SK-N-SH (cell line): ENCODE measurements at regions not wholly inside any gene's neighbourhood (a gene's known extent, or its start where the extent isn't known, plus 50 kb on each side); places are given as distances from the start of the nearest gene placed in this dataset.

Experiments used
- CTCF ChIA-PET: fragments of 300-600, 350-600 bp; formaldehyde crosslinking; extraction: SDS; loops from one replicate; lab custom pipeline; 2021; lab: Yijun Ruan, JAX
- POLR2A ChIA-PET: fragments of 350-600 bp; sonication (Branson Sonifier 250); formaldehyde crosslinking; extraction: SDS; loops from one replicate; lab custom pipeline; 2020; ENCODE audit warnings: antibody characterized with exemption, inconsistent platforms; lab: Yijun Ruan, JAX
- DNase-seq: peaks from one replicate; pipeline ENCODE4 v3.0.0; 2012
- H2AFZ ChIP-seq: fragments of 200-600 bp; sonication (generic); 2 replicates; pipeline ENCODE4 v1.8.1; 2016; ENCODE audit warnings: antibody characterized with exemption, mild to moderate bottlenecking, low read depth
- H3F3A ChIP-seq: fragments of 200-600 bp; sonication (generic); replicated peaks from 2 replicates; pipeline ENCODE3; 2016; ENCODE audit warnings: antibody characterized with exemption, mild to moderate bottlenecking; ENCODE audit not compliant: insufficient read depth
- H3K27ac ChIP-seq, 2 experiments: fragments of 200-500 bp in 1 of 2; fragments of 200-600 bp in 1 of 2; sonication (Bioruptor generic) in 1 of 2; sonication (generic), shearing (Covaris generic) in 1 of 2; 2 replicates each; pipeline versions ENCODE4 v1.5.1 to v1.6.1; 2014 to 2016; ENCODE audit warnings: low read depth in 2 of 2, inconsistent platforms in 1 of 2, low read length in 1 of 2, mild to moderate bottlenecking in 1 of 2, mixed read lengths in 1 of 2
- H3K27me3 ChIP-seq: fragments of 200-600 bp; sonication (generic), shearing (Covaris generic); 2 replicates; pipeline ENCODE4 v1.6.1; 2016; ENCODE audit warnings: mixed run types; ENCODE audit not compliant: insufficient read depth
- H3K36me3 ChIP-seq, 2 experiments: fragments of 200-500 bp in 1 of 2; fragments of 200-600 bp in 1 of 2; sonication (Bioruptor generic) in 1 of 2; sonication (generic) in 1 of 2; replicated peaks in 1 of 2; 2 replicates each; pipeline versions ENCODE3 to v1.5.1; 2014 to 2016; ENCODE audit warnings: low read length in 1 of 2, mild to moderate bottlenecking in 1 of 2; ENCODE audit not compliant: insufficient read depth in 2 of 2, control insufficient read depth in 1 of 2
- H3K4me1 ChIP-seq, 2 experiments: fragments of 200-500 bp in 1 of 2; fragments of 200-600 bp in 1 of 2; sonication (Bioruptor generic) in 1 of 2; sonication (generic), shearing (Covaris generic) in 1 of 2; 2 replicates each; pipeline versions ENCODE4 v1.5.1 to v1.6.1; 2014 to 2016; ENCODE audit warnings: low read depth in 1 of 2, low read length in 1 of 2, mixed run types in 1 of 2; ENCODE audit not compliant: insufficient read depth in 2 of 2, control insufficient read depth in 1 of 2
- H3K4me2 ChIP-seq: fragments of 200-600 bp; sonication (generic), shearing (Covaris generic); 2 replicates; pipeline ENCODE4 v1.6.1; 2017; ENCODE audit warnings: mixed run types
- H3K4me3 ChIP-seq, 2 experiments: fragments of 200-500 bp in 1 of 2; fragments of 200-600 bp in 1 of 2; sonication (Bioruptor generic) in 1 of 2; sonication (generic), shearing (Covaris generic) in 1 of 2; 2 replicates each; pipeline versions ENCODE4 v1.5.1 to v1.8.1; 2014 to 2016; ENCODE audit warnings: low read depth in 2 of 2, inconsistent platforms in 1 of 2, low read length in 1 of 2, mild to moderate bottlenecking in 1 of 2, mixed read lengths in 1 of 2, moderate library complexity in 1 of 2
- H3K79me2 ChIP-seq: fragments of 200-600 bp; sonication (generic); 2 replicates; pipeline ENCODE4 v1.8.1; 2017; ENCODE audit warnings: mild to moderate bottlenecking; ENCODE audit not compliant: insufficient read depth
- H3K9ac ChIP-seq: fragments of 200-600 bp; sonication (generic); 2 replicates; pipeline ENCODE4 v1.6.1; 2017; ENCODE audit warnings: mixed run types
- H3K9me2 ChIP-seq: fragments of 200-600 bp; sonication (generic); 2 replicates; pipeline ENCODE4 v1.6.1; 2017; ENCODE audit warnings: mixed run types
- H3K9me3 ChIP-seq: fragments of 200-600 bp; sonication (generic); 2 replicates; pipeline ENCODE4 v1.6.1; 2017; ENCODE audit warnings: mixed run types, mild to moderate bottlenecking, moderate library complexity
- H4K20me1 ChIP-seq: fragments of 200-600 bp; sonication (generic); 2 replicates; pipeline ENCODE4 v1.6.1; 2017; ENCODE audit warnings: mild to moderate bottlenecking, mixed run types; ENCODE audit not compliant: insufficient read depth
- CHD2 ChIP-seq: fragments of 150-350 bp; IDR thresholded peaks from 2 replicates; pipeline ENCODE4 v1.6.1; 2018; ENCODE audit warnings: low read length; ENCODE audit not compliant: partially characterized antibody
- ELF1 ChIP-seq: IDR thresholded peaks from 2 replicates; pipeline ENCODE4 v1.4.0; 2012
- EP300 ChIP-seq, 2 experiments: IDR thresholded peaks; 2 replicates each; pipeline versions ENCODE4 v1.4.0 to v1.6.1; 2012; ENCODE audit warnings: borderline replicate concordance in 1 of 2, low read depth in 1 of 2, low read length in 1 of 2
- EZH2phosphoT487 ChIP-seq: fragments of 200-600 bp; sonication (generic); IDR thresholded peaks from 2 replicates; pipeline ENCODE4 v1.6.1; 2017; ENCODE audit warnings: low read depth, mixed run types, mild to moderate bottlenecking, antibody characterized with exemption, moderate library complexity, borderline replicate concordance
- FOSL2 ChIP-seq: IDR thresholded peaks from 2 replicates; pipeline ENCODE4 v1.4.0; 2012; ENCODE audit warnings: low read depth, mild to moderate bottlenecking, moderate library complexity, borderline replicate concordance
- FOXJ3 ChIP-seq: sonication (generic); formaldehyde crosslinking; IDR thresholded peaks from 2 replicates; pipeline ENCODE4 v1.5.1; 2020; ENCODE audit warnings: mild to moderate bottlenecking, missing genetic modification reagents
- GABPA ChIP-seq: IDR thresholded peaks from 2 replicates; pipeline ENCODE4 v1.4.0; 2012; ENCODE audit warnings: low read depth, mild to moderate bottlenecking
- GATA2 ChIP-seq: sonication (generic); formaldehyde crosslinking; IDR thresholded peaks from 2 replicates; pipeline ENCODE4 v1.5.0; 2020; ENCODE audit warnings: mild to moderate bottlenecking, missing genetic modification reagents
- IRF3 ChIP-seq: fragments of 150-350 bp; IDR thresholded peaks from 2 replicates; pipeline ENCODE4 v1.6.1; 2016; ENCODE audit warnings: mild to moderate bottlenecking, low read depth, low read length
- MXI1 ChIP-seq: IDR thresholded peaks from 2 replicates; pipeline ENCODE4 v1.6.1; 2012; ENCODE audit warnings: mild to moderate bottlenecking, low read depth, low read length, improper control_type of control experiment
- NFIC ChIP-seq: IDR thresholded peaks from 2 replicates; pipeline ENCODE4 v1.4.0; 2012; ENCODE audit warnings: borderline replicate concordance
- POLR2AphosphoS5 ChIP-seq: IDR thresholded peaks from 2 replicates; pipeline ENCODE4 v1.6.1; 2012; ENCODE audit warnings: low read depth, low read length
- RAD21 ChIP-seq: IDR thresholded peaks from 2 replicates; pipeline ENCODE4 v1.6.1; 2012; ENCODE audit warnings: mild to moderate bottlenecking, low read length
- RFX5 ChIP-seq: IDR thresholded peaks from 2 replicates; pipeline ENCODE4 v1.6.1; 2012; ENCODE audit warnings: mild to moderate bottlenecking, improper control_type of control experiment, low read length
- SIN3A ChIP-seq: IDR thresholded peaks from 2 replicates; pipeline ENCODE4 v1.6.1; 2012; ENCODE audit warnings: low read depth, mild to moderate bottlenecking, low read length, moderate library complexity, borderline replicate concordance
- TAF1 ChIP-seq: IDR thresholded peaks from 2 replicates; pipeline ENCODE4 v1.6.1; 2012; ENCODE audit warnings: low read depth, mild to moderate bottlenecking, low read length, moderate library complexity, borderline replicate concordance
- TEAD4 ChIP-seq: IDR thresholded peaks from 2 replicates; pipeline ENCODE4 v1.4.0; 2012; ENCODE audit warnings: mild to moderate bottlenecking, borderline replicate concordance; ENCODE audit not compliant: insufficient read depth
- YY1 ChIP-seq: IDR thresholded peaks from 2 replicates; pipeline ENCODE4 v1.4.0; 2012; ENCODE audit warnings: low read depth, mild to moderate bottlenecking
- ZBTB33 ChIP-seq: IDR thresholded peaks from 2 replicates; pipeline ENCODE4 v1.4.0; 2012; ENCODE audit warnings: low read depth, borderline replicate concordance
- WGBS: methylation state at CpG from one replicate; pipeline ENCODE4 v1.1.6; 2017; ENCODE audit warnings: low lambda C conversion rate; 5-methylcytosine and 5-hydroxymethylcytosine counted together
- TF ChIP-seq, protein P1 (sequence below): IDR thresholded peaks from 2 replicates; pipeline ENCODE4 v1.4.0; 2012; ENCODE audit warnings: low read depth, borderline replicate concordance

DNA sequence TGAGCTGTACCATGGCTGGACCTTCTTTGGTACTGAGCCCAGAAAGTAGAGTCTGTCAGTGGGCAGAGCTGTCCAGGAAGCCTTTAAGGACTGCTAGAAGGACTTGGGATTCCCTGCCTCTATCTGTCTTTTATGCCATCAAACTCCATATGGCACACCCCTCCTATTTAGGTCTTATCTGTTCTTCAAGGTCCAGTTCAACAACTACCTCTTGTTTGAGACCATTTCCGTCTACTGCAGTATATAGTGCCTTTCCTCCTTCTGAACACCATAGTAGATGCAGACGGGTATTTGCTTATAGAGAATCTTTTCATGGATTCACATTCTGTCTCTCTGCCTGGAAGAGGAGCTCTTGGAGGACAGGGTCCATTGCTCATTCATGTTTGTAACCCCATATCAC lies 146.1 kb upstream of the IL1RAPL2 start:
- Histone ChIP-seq H3K4me2 (no peak overlapping the region), H3F3A (no peaks in the 10 kb centered on the region), H3K9me3 (no peaks in the 10 kb centered on the region), H2AFZ (no peak overlapping the region), H3K9ac (no peak overlapping the region), H3K36me3 (no peaks in the 10 kb centered on the region), H3K9me2 (no peaks in the 10 kb centered on the region), H3K4me1 (no peaks in the 10 kb centered on the region)
- DNase-seq = no peak
- 2% methylated on average over 2 of the region's 2 CpGs for WGBS
- CTCF ChIA-PET = no interaction called here
- TF ChIP-seq RAD21 = no peak
- TF ChIP-seq EZH2phosphoT487 = no peak
- no peak for TF ChIP-seq SIN3A
- TF ChIP-seq RFX5 = no peak
- TF ChIP-seq GATA2 (CRISPR knock-in tag) = no peak
- TF ChIP-seq, protein P1, sequence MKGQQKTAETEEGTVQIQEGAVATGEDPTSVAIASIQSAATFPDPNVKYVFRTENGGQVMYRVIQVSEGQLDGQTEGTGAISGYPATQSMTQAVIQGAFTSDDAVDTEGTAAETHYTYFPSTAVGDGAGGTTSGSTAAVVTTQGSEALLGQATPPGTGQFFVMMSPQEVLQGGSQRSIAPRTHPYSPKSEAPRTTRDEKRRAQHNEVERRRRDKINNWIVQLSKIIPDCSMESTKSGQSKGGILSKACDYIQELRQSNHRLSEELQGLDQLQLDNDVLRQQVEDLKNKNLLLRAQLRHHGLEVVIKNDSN = no peak
- no peak for TF ChIP-seq FOSL2
- no peak for TF ChIP-seq CHD2
- no peak for TF ChIP-seq POLR2AphosphoS5
- no peak for TF ChIP-seq FOXJ3 (CRISPR knock-in tag)
- TF ChIP-seq, all 33 proteins: peak for 0
- no peaks in the 10 kb centered on the region for H4K20me1 ChIP-seq
- no peaks in the 10 kb centered on the region for H3K79me2 ChIP-seq
- POLR2A ChIA-PET = no interaction called here
- H3K4me3 ChIP-seq = no peak overlapping the region
- no peak overlapping the region for H3K27ac ChIP-seq
- no peaks in the 10 kb centered on the region; the same call in 1 of the 2 replicates for H3K27me3 ChIP-seq

- H3K79me2 ChIP-seq = no peaks in the 10 kb centered on the region
- H3K9me3 ChIP-seq = no peaks in the 10 kb centered on the region
- no peak for TF ChIP-seq SIN3A
- no peaks in the 10 kb centered on the region; the same call in 1 of the 2 replicates for H3K27me3 ChIP-seq
- no peaks in the 10 kb centered on the region for H4K20me1 ChIP-seq
- H3K4me1 ChIP-seq = no peaks in the 10 kb centered on the region
- H3K4me3 ChIP-seq = no peak overlapping the region
- no peaks in the 10 kb centered on the region for H3K9me2 ChIP-seq
- WGBS = 3% methylated on average over 1 of the region's 1 CpG
- H2AFZ ChIP-seq = no peak overlapping the region
- POLR2A ChIA-PET = no interaction called here
- H3K9ac ChIP-seq = no peak overlapping the region
- H3K27ac ChIP-seq = no peak overlapping the region
- H3K36me3 ChIP-seq = no peaks in the 10 kb centered on the region
- DNase-seq = no peak
- no peaks in the 10 kb centered on the region for H3F3A ChIP-seq
- H3K4me2 ChIP-seq = no peak overlapping the region
- CTCF ChIA-PET = interaction anchor here (0.7 kb wide), 1 partner anchor 11 kb away, joined by 3 read pairs; no protein-coding TSS in a partner anchor
Measured at GRCh38 chrX:104419211-104419610, 146.8 kb upstream of the IL1RAPL2 start.

GRCh38 chrX:104411800-104412199 lies 154.2 kb upstream of the IL1RAPL2 start:
- Histone ChIP-seq H3K27me3 (no peaks in the 10 kb centered on the region), H3K4me3 (no peak overlapping the region), H4K20me1 (no peaks in the 10 kb centered on the region), H2AFZ (no peak overlapping the region), H3F3A (no peaks in the 10 kb centered on the region), H3K4me1 (no peaks in the 10 kb centered on the region), H3K36me3 (no peaks in the 10 kb centered on the region), H3K9me3 (no peaks in the 10 kb centered on the region), H3K9ac (no peak overlapping the region), H3K79me2 (no peaks in the 10 kb centered on the region), H3K9me2 (no peaks in the 10 kb centered on the region), H3K4me2 (no peak overlapping the region), H3K27ac (no peak overlapping the region)
- POLR2A ChIA-PET = no interaction called here
- no peak for DNase-seq
- WGBS = 0% methylated on average over 2 of the region's 3 CpGs
- CTCF ChIA-PET = no interaction called here
- no peak for TF ChIP-seq ELF1
- TF ChIP-seq ZBTB33 = no peak
- no peak for TF ChIP-seq CHD2
- no peak for TF ChIP-seq GABPA
- TF ChIP-seq SIN3A = no peak
- no peak for TF ChIP-seq EP300 (IDR thresholded peaks at IDR 0.05; ENCODE audit: borderline replicate concordance in 1 of 2, low read depth in 1 of 2, low read length in 1 of 2)
- no peak for TF ChIP-seq IRF3
- no peak for TF ChIP-seq POLR2AphosphoS5
- no peak for TF ChIP-seq MXI1
- TF ChIP-seq YY1 = no peak
- TF ChIP-seq TAF1 = no peak
- TF ChIP-seq NFIC = no peak
- no peak for TF ChIP-seq TEAD4
